ENCODE measurements at regions not wholly inside any gene's neighbourhood (a gene's known extent, or its start where the extent isn't known, plus 50 kb on each side); places are given as distances from the start of the nearest gene placed in this dataset.

DNA sequence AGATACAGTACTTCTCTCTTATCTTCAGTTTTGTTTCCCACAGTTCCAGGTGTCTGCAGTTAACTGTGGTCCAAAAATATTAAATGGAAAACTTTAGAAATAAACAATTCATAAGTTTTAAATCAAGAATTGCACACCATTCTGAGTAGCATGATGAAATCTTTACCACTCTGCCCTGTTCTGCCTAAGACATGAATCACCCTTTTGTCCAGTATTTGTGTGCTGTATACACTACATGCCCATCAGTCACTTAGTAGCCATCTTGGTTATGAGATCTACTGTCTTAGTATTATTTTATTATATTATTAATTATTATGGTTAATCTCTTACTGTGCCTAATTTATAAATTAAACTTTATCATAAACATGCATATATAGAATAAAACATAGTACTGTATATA lies 279.0 kb downstream of the OGFRL1 start:
- POLR2A ChIA-PET = no interaction called here
- CTCF ChIA-PET = no interaction called here

DNA sequence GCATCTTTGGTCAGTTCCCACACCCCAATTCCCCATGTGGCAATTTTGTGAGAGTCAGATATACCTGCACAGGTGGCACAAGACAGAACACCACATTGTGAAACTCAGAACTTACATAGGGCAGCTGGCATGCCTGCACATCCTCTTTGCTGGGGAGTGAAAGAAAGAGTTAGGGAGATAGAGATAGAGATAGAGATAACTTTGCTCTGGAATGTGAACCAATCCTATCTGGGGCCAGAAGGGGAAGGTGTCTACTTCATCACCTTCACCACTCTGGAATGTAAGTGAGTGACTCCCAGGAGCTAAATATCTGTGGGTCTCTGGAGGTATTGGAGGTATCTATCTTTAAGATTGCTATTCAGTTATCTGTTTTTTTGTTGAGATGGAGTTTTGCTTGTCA lies 289.2 kb downstream of the OGFRL1 start:
- CTCF ChIA-PET = no interaction called here
- POLR2A ChIA-PET = no interaction called here

DNA sequence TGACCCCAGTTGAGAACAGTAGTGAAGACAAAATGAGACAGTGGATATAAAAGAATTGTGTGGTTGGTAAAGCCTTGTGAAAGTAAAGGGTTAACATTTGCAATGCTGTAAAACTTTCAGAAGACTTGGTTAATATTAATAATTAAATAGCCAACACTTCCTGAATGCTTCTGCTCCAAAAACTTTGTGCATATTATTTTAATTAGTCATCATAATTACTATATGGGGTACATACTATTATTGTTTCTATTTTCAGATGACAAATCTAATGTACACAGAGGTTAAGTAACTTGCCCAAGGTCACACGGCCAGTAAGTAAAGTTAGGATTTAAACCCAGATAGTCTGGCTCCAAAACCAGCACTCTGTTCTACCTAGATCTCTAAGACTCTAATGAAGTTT lies 291.3 kb downstream of the OGFRL1 start:
- ChIA-PET CTCF (no interaction called here), POLR2A (no interaction called here)

DNA sequence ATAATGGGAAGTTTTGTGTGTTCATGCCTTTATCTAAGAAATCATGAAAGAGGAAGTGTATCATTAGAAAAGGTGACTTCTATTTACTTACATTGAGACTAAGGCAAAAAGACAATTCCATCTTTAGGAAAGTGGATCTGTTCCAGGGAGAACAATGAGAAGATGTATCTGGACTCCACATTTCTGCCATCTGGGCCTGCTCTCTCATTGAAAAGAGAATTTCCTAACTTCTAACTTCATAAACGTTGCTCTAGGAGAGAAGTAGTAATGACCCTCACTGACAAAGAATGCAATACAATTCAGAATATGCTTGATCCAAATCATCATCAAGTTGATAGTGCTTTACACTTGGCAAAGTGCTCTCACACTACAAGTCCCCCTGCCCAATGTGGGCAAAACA lies 294.2 kb downstream of the OGFRL1 start:
- ChIA-PET POLR2A (no interaction called here), CTCF (no interaction called here)

DNA sequence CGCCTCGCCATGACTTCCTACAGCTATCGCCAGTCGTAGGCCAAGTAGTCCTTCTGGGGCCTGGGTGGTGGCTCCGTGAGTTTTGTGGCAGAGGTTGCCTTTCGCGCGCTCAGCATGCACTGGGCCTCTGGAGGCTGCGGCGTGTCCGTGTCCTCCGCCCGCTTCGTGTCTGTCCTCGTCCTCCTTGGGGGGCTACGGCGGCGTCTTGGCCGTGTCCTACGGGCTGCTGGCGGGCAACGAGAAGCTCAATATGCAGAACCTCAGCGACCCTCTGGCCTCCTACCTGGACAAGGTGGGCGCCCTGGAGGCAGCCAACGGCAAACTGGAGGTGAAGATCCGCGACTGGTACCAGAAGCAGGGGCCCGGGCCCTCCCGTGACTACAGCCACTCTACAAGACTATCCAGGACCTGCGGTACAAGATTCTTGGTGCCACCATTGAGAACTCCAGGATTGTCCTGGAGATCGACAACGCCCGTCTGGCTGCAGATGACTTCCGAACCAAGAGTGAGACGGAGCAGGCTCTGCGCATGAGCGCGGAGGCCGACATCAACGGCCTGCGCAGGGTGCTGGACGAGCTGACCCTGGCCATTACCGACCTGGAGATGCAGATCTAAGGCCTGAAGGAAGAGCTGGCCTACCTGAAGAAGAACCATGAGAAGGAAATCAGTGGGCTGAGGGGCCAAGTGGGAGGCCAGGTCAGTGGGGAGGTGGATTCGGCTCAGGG lies 296.3 kb downstream of the OGFRL1 start:
- POLR2A ChIA-PET = no interaction called here
- CTCF ChIA-PET = no interaction called here

DNA sequence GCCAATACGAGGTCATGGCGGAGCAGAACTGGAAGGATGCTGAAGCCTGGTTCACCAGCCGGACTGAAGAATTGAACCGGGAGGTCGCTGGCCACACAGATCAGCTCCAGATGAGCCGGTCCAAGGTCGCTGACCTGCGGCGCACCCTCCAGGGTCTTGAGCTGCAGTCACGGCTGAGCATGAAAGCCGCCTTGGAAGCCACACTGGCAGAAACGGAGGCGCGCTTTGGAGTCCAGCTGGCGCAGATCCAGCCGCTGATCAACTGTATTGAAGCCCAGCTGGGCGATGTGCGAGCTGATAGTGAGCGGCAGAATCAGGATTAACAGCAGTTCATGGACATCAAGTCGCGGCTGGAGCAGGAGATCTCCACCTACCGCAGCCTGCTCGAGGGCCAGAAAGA lies 296.9 kb downstream of the OGFRL1 start:
- ChIA-PET POLR2A (no interaction called here), CTCF (no interaction called here)

DNA sequence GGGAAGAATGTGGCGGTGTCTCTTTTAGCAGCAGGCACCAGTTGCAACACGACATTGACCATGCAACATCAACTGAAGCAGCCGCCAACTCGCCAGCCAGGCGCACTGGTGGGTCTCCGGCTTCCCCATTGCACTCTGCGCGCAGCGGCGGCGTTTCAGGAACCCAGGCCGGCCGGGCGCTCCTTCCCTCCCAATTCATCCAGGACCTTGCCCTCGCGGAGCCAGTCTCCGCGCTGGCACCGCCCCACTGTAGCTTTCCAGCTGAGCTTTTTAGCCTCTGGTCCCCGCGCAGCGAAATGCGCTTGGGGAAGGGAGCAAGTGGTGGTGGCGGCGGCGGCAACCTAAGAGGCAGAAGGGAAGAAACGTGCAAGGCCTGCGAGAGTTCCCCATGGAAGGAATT lies 297.9 kb upstream of the RIMS1 start:
- CTCF ChIA-PET = no interaction called here
- POLR2A ChIA-PET = no interaction called here

DNA sequence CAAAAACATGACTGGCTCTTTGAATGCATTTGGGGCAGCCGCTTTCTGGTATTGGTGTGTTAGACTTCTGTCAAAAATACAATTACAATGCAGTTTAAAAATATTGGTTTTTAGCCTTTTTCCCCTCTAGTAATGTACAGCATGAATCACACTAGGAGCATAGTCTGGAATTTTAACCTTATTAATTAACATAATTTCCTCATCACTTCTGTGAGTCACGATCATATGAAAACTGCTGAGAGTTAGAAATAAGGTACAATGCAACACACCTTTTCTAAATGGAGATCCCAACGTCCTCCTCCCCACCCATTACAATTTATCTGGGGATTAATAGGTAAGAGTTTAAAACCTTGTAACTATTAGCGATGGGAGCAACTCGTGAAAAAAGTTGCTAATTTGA lies 297.1 kb upstream of the RIMS1 start:
- CTCF ChIA-PET = no interaction called here
- POLR2A ChIA-PET = no interaction called here

DNA sequence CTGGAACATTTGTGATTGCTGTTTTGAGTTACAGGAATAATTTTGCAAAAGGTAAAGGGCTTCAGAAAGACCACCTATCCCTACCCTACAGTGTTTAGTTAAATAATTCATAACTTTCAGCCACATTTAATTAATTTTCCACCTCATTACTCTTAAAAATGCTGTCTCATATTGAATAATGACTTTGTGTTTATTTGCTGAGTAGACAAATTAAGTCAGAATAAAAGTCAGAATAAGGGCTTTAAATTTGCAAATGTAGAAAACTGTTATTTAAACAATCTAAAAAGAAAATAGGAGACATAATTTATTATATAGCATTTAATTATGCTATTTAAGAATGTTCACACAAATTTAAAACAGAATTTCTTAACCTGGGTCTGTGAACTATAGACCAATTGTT lies 293.7 kb upstream of the RIMS1 start:
- ChIA-PET CTCF (no interaction called here), POLR2A (no interaction called here)

DNA sequence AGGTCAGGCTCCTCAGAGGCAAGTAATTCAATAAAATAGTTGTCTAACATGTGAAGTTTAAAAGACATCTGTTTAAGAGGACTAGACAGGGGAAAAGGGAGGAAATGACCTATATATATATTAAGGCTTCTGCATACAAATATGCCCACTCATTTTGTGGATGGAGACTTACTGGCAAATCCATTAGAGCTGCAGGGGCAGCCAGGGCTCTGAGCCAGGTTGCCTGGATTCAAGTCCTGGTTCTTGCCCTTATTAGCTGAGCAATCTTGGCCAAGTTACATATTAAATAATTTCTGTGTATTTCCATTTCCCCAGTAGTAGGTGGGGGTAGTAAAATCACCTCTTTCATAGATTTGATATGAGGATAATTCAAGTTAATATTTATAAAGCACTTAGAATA lies 287.0 kb upstream of the RIMS1 start:
- POLR2A ChIA-PET = no interaction called here
- CTCF ChIA-PET = no interaction called here

DNA sequence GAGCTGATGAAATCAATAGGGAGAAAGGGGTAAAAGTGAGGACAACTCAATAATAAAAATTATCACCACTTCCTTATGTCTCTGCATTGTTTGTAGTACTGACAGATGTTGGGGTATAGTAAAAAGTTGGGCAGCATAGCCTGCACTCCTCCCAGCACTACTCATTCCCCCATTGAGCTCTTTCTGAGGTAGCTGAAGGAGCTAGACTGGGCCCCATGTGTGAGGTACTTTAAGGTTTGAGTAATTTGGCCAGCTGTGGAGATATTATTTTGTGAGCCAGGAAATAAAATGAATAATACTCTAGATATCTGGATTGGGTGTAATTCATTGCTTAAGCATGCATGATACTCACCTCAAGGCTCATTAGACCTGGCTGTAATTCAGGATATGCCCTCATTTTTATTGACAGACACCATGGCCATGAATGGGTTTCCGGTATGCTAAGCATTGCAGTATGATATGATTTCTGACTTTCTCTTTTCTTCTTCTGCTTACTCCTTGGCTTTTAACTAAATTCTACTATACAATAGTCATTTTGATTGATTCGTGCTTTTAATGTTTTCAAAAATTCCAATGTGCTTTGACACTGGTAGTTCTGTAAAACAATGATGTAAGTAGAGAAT lies 283.9 kb upstream of the RIMS1 start:
- CTCF ChIA-PET = no interaction called here
- POLR2A ChIA-PET = no interaction called here

DNA sequence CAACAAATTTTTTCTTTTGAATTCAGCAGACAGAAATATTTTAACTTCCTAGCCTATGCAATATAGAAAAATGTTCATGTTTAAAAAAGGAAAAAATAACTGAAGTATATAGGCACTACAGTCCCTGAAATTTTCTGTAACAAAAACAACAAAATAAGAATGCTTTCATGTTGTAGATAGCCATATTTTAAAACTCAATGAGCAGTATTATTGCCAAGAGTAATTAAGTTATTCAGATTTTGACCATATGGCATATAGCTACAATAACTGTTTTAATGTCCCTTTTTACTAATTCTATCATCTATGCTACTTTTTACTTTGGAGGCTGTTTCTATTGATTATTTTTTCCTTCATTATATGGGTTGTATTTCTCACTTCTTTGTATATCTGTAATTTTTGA lies 283.3 kb upstream of the RIMS1 start:
- CTCF ChIA-PET = no interaction called here

DNA sequence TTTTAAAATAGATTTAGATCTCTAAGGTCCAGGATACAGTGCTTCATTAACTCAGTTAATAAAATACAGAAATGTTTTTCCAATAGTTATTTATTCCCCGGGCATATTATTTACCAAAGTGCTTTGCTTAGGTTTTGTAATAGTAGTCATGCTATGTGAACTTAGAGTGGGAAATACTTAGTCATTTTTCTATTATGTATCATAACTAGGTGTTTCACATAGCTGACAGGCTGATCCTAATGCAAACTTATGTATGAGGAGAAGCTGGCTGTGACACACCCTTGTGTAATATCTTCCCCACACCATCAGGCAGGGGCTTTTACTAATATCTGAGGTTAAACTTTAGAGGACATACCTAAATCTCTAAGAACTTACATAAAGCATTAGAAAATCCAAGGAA lies 277.7 kb upstream of the RIMS1 start:
- CTCF ChIA-PET = no interaction called here
- POLR2A ChIA-PET = no interaction called here

More for the DNA sequence above, 283.3 kb upstream of the RIMS1 start:
- POLR2A ChIA-PET = no interaction called here

DNA sequence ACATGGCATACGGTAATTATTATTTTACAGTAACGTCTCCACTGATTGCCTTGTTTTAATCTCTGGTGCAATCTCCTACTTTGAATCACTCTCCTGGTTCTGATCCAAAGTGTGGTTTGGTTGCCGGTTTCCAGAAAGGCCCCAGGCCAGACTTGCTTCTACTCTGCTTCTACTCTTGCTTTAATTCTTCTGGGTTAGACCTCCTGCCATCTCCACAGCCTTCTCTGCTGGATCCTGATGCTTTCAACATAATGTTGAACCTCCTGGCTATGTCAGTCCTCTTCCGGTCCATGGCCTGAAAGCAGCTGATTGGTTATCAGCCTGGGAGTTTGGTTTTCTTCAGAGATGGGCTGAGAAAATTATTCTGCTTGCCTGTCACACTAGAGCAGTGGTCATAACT lies 266.5 kb upstream of the RIMS1 start:
- POLR2A ChIA-PET = no interaction called here
- CTCF ChIA-PET = no interaction called here

DNA sequence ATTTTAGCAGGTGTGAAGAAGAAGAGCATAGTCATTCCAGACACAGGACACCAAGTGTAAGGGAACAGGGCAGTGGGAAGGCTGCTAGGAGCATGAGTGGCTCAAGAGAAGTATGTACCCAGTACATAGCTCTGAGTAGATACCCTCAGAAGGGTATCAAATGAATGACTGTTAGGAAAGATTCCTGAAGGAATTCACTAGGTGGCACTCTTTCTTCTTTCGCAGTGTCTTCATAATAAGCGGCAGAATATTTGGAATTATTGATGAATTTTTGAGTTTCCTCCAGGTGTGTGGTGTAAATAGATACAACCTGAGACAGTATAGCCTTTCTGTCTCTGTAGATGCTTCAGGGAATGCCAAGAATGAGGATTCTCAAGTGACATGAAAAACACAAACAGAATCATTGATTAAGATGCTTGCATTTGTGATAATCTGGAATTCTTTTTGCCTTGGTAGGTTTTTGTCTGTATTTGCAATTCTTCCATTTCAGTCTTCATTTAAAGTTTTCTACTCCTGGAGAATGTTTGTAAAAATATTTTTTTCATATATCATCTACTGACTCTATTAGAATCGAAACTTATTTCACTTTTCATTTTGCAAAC lies 264.3 kb upstream of the RIMS1 start:
- ChIA-PET POLR2A (no interaction called here), CTCF (no interaction called here)

DNA sequence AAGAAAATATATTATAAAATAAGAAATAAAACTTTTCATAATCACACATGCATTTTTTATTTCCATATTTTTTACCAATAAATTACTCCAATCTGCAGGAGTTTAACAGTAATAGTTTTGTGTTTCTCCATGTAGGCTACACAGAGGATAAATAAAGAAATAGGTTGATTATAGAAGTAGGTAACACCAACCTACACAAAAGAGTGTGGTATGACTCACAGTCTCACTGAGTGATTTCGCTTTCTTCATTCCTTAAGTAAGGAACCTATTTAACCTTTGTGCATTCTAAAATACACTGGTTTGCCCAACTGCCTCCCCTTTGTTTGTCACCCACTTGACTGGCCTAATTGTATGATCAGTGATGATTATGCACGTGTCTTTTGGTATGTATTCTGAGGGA lies 244.2 kb upstream of the RIMS1 start:
- ChIA-PET POLR2A (no interaction called here), CTCF (no interaction called here)

DNA sequence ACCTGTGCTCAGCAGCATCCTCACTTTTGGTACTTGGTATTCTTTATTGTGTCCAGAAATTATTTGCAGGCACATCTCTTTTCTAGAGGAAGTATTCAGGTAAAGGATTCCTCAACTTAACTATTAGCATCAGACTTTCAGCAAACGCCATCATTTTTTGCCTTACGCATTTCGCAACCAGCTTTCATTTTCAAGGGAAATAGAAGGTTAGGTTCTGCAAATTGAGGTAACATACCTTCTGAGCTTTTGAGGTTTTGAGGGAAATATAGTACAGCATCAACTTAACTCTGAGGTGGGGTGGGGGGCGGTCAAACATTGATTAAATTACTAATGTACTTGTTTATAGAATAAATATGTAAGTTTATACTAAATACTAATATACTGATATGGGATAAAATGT lies 243.6 kb upstream of the RIMS1 start:
- ChIA-PET CTCF (no interaction called here), POLR2A (no interaction called here)

DNA sequence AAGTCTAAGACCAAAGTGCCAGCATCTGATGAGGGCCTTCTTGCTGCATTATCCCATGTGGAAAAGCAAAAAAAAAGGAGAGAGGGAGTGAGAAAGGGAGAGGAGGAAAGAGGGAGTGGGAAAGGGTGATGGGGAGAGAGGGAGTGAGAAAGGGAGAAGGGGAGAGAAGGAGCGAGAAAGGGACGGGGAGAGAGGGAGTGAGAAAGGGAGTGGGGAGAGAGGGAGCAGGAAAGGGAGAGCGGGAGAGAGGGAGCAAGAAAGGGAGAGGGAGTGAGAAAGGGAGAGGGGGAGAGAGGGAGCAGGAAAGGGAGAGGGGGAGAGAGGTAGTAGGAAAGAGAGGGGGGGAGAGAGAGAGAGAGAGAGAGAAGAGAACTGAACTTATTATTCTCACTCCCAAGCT lies 241.1 kb upstream of the RIMS1 start:
- POLR2A ChIA-PET = no interaction called here
- CTCF ChIA-PET = no interaction called here

DNA sequence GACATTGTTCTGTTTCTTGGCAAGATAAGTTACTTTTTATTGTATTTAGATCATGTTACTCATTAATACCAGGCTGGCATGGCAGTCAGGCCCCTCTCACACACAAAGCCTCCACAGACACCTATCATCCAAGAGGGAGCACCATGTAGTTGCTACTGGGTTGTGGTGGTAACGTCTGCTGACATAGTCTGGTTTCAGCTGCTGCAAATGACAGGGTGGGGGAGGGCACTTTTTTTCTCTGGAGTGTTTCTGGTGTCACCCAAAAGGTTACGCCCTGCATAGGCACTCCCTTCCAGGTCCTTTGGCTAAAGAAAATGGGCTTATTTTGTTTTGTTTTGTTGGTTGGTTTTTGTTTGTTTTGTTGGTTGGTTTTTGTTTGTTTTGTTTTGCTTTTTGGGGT lies 236.4 kb upstream of the RIMS1 start:
- ChIA-PET CTCF (no interaction called here), POLR2A (no interaction called here)

DNA sequence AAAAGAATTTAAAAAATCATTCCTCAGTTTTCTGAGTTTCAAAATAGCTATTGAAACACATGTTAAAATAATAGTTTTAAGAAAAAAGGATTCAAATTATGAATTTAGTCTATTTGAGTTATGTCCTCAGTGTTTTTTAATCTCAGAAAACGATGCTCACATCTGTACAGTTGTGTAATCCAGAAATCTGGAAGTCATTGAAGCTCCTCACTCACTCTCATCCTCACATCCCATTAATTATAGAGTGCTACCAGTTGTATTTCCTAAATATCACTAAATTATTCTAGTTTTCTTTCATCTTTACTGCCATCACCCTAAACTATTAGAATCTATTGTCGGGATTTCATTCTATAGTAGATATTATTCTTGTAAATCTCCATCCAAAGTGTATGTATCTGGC lies 234.7 kb upstream of the RIMS1 start:
- CTCF ChIA-PET = no interaction called here
- POLR2A ChIA-PET = no interaction called here

DNA sequence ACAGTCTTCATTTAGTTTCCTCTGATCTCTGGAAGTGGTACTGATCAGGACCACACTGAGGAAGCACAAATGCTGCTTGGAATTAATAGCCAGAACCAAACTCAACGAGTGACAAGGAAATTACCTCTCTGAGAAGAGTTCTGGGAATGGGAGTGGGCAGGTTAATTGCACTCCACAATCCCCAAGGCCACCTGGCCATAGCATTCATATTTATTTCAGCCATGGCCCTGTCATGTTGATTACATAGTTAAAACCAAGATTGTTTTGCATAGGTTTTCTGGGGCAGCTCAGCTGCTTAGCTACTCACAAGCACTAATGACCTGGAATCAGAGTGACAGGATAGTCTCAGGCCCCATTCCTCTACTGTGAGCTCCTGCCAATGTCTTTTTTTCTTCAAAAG lies 230.2 kb upstream of the RIMS1 start:
- CTCF ChIA-PET = no interaction called here
- POLR2A ChIA-PET = no interaction called here

DNA sequence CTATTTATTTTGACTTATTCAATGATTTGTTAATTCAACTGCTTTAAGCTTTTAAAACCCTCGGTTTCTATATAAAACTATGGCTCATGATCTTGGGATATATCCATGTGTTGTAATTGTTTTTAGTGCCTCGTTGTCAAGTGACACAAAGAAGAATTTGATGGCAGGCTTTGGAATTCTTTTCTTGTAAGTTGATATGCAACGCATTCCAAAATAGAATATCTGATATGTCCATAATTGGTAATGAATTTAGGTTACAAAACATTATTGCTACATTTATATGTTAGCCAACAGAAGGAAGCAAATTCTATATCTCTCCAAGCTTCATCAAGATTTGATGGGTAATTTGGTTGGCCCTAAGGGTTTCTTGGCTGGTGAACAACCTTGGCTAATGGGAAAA lies 220.4 kb upstream of the RIMS1 start:
- ChIA-PET POLR2A (no interaction called here), CTCF (no interaction called here)

Data from activated CD8-positive, alpha-beta memory T cell treated with anti-CD3 and anti-CD28 coated beads for 36 hours (primary cell).